HG02885 (cell line): ENCODE measurements at regions not wholly inside any gene's neighbourhood (a gene's known extent, or its start where the extent isn't known, plus 50 kb on each side); places are given as distances from the start of the nearest gene placed in this dataset.
"Not testable (repeated sequence)": the region's sequence is repeated elsewhere in the genome, so short reads cannot be mapped to it uniquely, and the experiment has no call there.

Source experiments
- ATAC-seq: cut with Tn5 transposase; IDR thresholded peaks from one replicate; pipeline ENCODE4 v1.9.1; 2021; ENCODE audit warnings: mild to moderate bottlenecking; ENCODE audit not compliant: unreplicated experiment, poor library complexity

- ATAC-seq, result not testable (repeated sequence)
These were observed 473.3 kb downstream of the SPATA31A6 start for GRCh38 chr9:42656789-42657188.

GRCh38 chr9:42657496-42657895 lies 474.0 kb downstream of the SPATA31A6 start:
- ATAC-seq, result not testable (repeated sequence)

GRCh38 chr9:42697146-42697545 lies 513.7 kb downstream of the SPATA31A6 start:
- ATAC-seq, result not testable (repeated sequence)

GRCh38 chr9:42702890-42703289 lies 519.4 kb downstream of the SPATA31A6 start:
- ATAC-seq, result not testable (repeated sequence)

- ATAC-seq, result not testable (repeated sequence)
These were observed 541.7 kb downstream of the SPATA31A6 start for GRCh38 chr9:42724841-42725835.

- ATAC-seq, result peak; percentile 79
These were observed 559.8 kb downstream of the SPATA31A6 start for GRCh38 chr9:42743030-42743814.

GRCh38 chr9:42757251-42757650 lies 573.8 kb downstream of the SPATA31A6 start:
- not testable (repeated sequence) for ATAC-seq

GRCh38 chr9:42759320-42759719 lies 575.9 kb downstream of the SPATA31A6 start:
- peak; percentile 48 for ATAC-seq

GRCh38 chr9:42782201-42782600 lies 598.7 kb downstream of the SPATA31A6 start:
- ATAC-seq, result not testable (repeated sequence)

- ATAC-seq, result not testable (repeated sequence)
These were observed 609.3 kb downstream of the SPATA31A6 start for GRCh38 chr9:42792725-42793124.

GRCh38 chr9:42798571-42798970 lies 615.1 kb downstream of the SPATA31A6 start:
- ATAC-seq, result peak; percentile 79

GRCh38 chr9:42802716-42803115 lies 619.3 kb downstream of the SPATA31A6 start:
- ATAC-seq, result not testable (repeated sequence)

GRCh38 chr9:42806674-42807073 lies 623.2 kb downstream of the SPATA31A6 start:
- peak; percentile 56 for ATAC-seq

- ATAC-seq, result not testable (repeated sequence)
These were observed 638.0 kb downstream of the SPATA31A6 start for GRCh38 chr9:42821468-42821867.

- ATAC-seq, result not testable (repeated sequence)
These were observed 664.7 kb downstream of the SPATA31A6 start for GRCh38 chr9:42848156-42848555.

GRCh38 chr9:42850896-42851693 lies 667.6 kb downstream of the SPATA31A6 start:
- ATAC-seq, result not testable (repeated sequence)

- not testable (repeated sequence) for ATAC-seq
These were observed 668.2 kb downstream of the SPATA31A6 start for GRCh38 chr9:42851701-42852100.

- peak; percentile 97 for ATAC-seq
These were observed 668.9 kb downstream of the SPATA31A6 start for GRCh38 chr9:42852133-42852930.

- not testable (repeated sequence) for ATAC-seq
These were observed 676.7 kb downstream of the SPATA31A6 start for GRCh38 chr9:42860133-42860532.
